GM12878 (cell line): ENCODE measurements at regions not wholly inside any gene's neighbourhood (a gene's known extent, or its start where the extent isn't known, plus 50 kb on each side); places are given as distances from the start of the nearest gene placed in this dataset.

Source experiments
- ATAC-seq: fragments of 200-7000 bp; cut with Tn5 transposase; 3 replicates; pipeline ENCODE4 v1.9.1; 2020; ENCODE audit warnings: mild to moderate bottlenecking, moderate library complexity
- BruUV-seq: library from RNA; stranded (reverse); fragments of 400-500 nt; replicated peaks from 2 replicates; lab custom pipeline; 2021; lab: Mats Ljungman, UMichigan
- CTCF ChIA-PET: fragments of 300-600 bp; sonication (Branson Sonifier 250); formaldehyde crosslinking; extraction: SDS; loops from one replicate; lab custom pipeline; 2021; ENCODE audit warnings: inconsistent platforms; lab: Yijun Ruan, JAX
- POLR2A ChIA-PET: fragments of 350-600 bp; formaldehyde crosslinking; extraction: SDS; loops from one replicate; lab custom pipeline; 2021; ENCODE audit warnings: inconsistent platforms; lab: Charles Lee
- RAD21 ChIA-PET: fragments of 300-600 bp; sonication (Branson Sonifier 250); formaldehyde crosslinking; loops from one replicate; lab custom pipeline; 2023; ENCODE audit warnings: antibody characterized with exemption; ENCODE audit not compliant: unreplicated experiment; lab: Charles Lee
- SMC1A ChIA-PET: fragments of 300-600 bp; sonication (Branson Sonifier 250); formaldehyde crosslinking; loops from one replicate; lab custom pipeline; 2023; ENCODE audit not compliant: unreplicated experiment, uncharacterized antibody; lab: Charles Lee
- DNase-seq: peaks from one replicate; pipeline ENCODE4 v3.0.0-alpha.2; 2011; ENCODE audit warnings: low read depth, low spot score
- FAIRE-seq: peaks from 3 replicates; lab custom pipeline; 2011; peaks lifted over from hg19 to GRCh38; lab: Jason Lieb, UNC
- H2AFZ ChIP-seq: 2 replicates; pipeline ENCODE4 v1.6.0; 2011; ENCODE audit warnings: low read depth, low read length, control low read depth; ENCODE audit not compliant: control insufficient read depth
- H3K27ac ChIP-seq: 2 replicates; pipeline ENCODE4 v1.5.1; 2011; ENCODE audit warnings: control low read depth; ENCODE audit not compliant: control insufficient read depth, insufficient read depth
- H3K27me3 ChIP-seq, 2 experiments: replicated peaks in 1 of 2; 2 replicates each; pipeline versions ENCODE4 v1.6.0 to v1.6.1; 2011; ENCODE audit warnings: low read length in 1 of 2; ENCODE audit not compliant: control insufficient read depth in 2 of 2, insufficient read depth in 2 of 2
- H3K36me3 ChIP-seq, 2 experiments: 2 replicates each; pipeline ENCODE4 v1.5.1; 2011; ENCODE audit warnings: low read length in 1 of 2; ENCODE audit not compliant: control insufficient read depth in 2 of 2, insufficient read depth in 2 of 2
- H3K4me1 ChIP-seq: 2 replicates; pipeline ENCODE4 v1.6.1; 2011; ENCODE audit warnings: mild to moderate bottlenecking, low read length, moderate library complexity, mixed read lengths; ENCODE audit not compliant: control insufficient read depth, insufficient read depth
- H3K4me2 ChIP-seq: 2 replicates; pipeline ENCODE4 v1.6.0; 2011; ENCODE audit warnings: control low read depth; ENCODE audit not compliant: control insufficient read depth, insufficient read depth
- H3K4me3 ChIP-seq: fragments of 200-600 bp; sonication (generic); 2 replicates; pipeline ENCODE4 v1.5.1; 2016
- H3K79me2 ChIP-seq: 2 replicates; pipeline ENCODE4 v1.6.0; 2011; ENCODE audit warnings: low read length; ENCODE audit not compliant: control insufficient read depth, insufficient read depth
- H3K9ac ChIP-seq: 2 replicates; pipeline ENCODE4 v1.8.0; 2011; ENCODE audit warnings: low read length, control low read depth, mixed read lengths; ENCODE audit not compliant: control insufficient read depth, insufficient read depth
- H3K9me3 ChIP-seq: replicated peaks from 3 replicates; pipeline ENCODE4 v1.5.1; 2011; ENCODE audit warnings: mild to moderate bottlenecking, low read length; ENCODE audit not compliant: control insufficient read depth, insufficient read depth
- H4K20me1 ChIP-seq: 2 replicates; pipeline ENCODE4 v1.6.0; 2011; ENCODE audit not compliant: control insufficient read depth, insufficient read depth
- ATF3 ChIP-seq: IDR thresholded peaks from 2 replicates; pipeline ENCODE4 v1.6.1; 2011; ENCODE audit warnings: low read depth, mild to moderate bottlenecking, low read length, moderate library complexity, borderline replicate concordance; ENCODE audit errors: extremely low read depth
- CHD2 ChIP-seq: IDR thresholded peaks from 2 replicates; pipeline ENCODE4 v1.6.1; 2011; ENCODE audit warnings: low read depth, low read length, improper control_type of control experiment, borderline replicate concordance
- CTCF ChIP-seq, 3 experiments: IDR thresholded peaks in 2 of 3; conservative IDR thresholded peaks in 1 of 3; 2 replicates each; pipeline ENCODE4 v1.5.1; 2011; ENCODE audit warnings: low read depth in 3 of 3, low read length in 3 of 3, mild to moderate bottlenecking in 3 of 3, control low read depth in 2 of 3, moderate library complexity in 2 of 3, inconsistent platforms in 1 of 3, mixed read lengths in 1 of 3; ENCODE audit not compliant: control insufficient read depth in 2 of 3, insufficient read depth in 1 of 3; ENCODE audit errors: extremely low read depth in 1 of 3
- DPF2 ChIP-seq: fragments of 450-650 bp; IDR thresholded peaks from 2 replicates; pipeline ENCODE4 v1.6.1; 2017; ENCODE audit warnings: mild to moderate bottlenecking
- GABPA ChIP-seq: IDR thresholded peaks from 2 replicates; pipeline ENCODE4 v1.6.1; 2014; ENCODE audit warnings: antibody characterized with exemption, low read depth, mild to moderate bottlenecking, inconsistent platforms
- IKZF1 ChIP-seq: fragments of 450-650 bp; conservative IDR thresholded peaks from 2 replicates; pipeline ENCODE4 v1.6.1; 2017; ENCODE audit warnings: antibody characterized with exemption, mild to moderate bottlenecking
- KLF5 ChIP-seq: fragments of 450-650 bp; IDR thresholded peaks from 2 replicates; pipeline ENCODE4 v1.6.1; 2014; ENCODE audit warnings: mild to moderate bottlenecking; ENCODE audit not compliant: partially characterized antibody
- MEF2B ChIP-seq: fragments of 450-650 bp; IDR thresholded peaks from 2 replicates; pipeline ENCODE4 v1.6.1; 2018; ENCODE audit warnings: mild to moderate bottlenecking, moderate library complexity; ENCODE audit not compliant: partially characterized antibody, poor library complexity, severe bottlenecking
- MXI1 ChIP-seq: fragments of 150-350 bp; IDR thresholded peaks from 2 replicates; pipeline ENCODE4 v1.6.1; 2011; ENCODE audit warnings: low read depth, mild to moderate bottlenecking, inconsistent platforms, low read length, improper control_type of control experiment
- MYC ChIP-seq: IDR thresholded peaks from 2 replicates; pipeline ENCODE4 v1.6.1; 2011; ENCODE audit warnings: mild to moderate bottlenecking, low read length, moderate library complexity, inconsistent platforms; ENCODE audit not compliant: insufficient read depth, insufficient replicate concordance, insufficient read length, severe bottlenecking
- NR2F1 ChIP-seq: fragments of 450-650 bp; conservative IDR thresholded peaks from 2 replicates; pipeline ENCODE4 v1.6.1; 2017; ENCODE audit warnings: mild to moderate bottlenecking
- NRF1 ChIP-seq: conservative IDR thresholded peaks from 2 replicates; pipeline ENCODE4 v1.6.1; 2011; ENCODE audit warnings: mild to moderate bottlenecking, low read depth, low read length, improper control_type of control experiment
- SIX5 ChIP-seq: IDR thresholded peaks from 2 replicates; pipeline ENCODE4 v1.6.1; 2011; ENCODE audit warnings: mild to moderate bottlenecking, low read depth, low read length, moderate library complexity; ENCODE audit not compliant: severe bottlenecking
- SRF ChIP-seq, 2 experiments: IDR thresholded peaks; 2 replicates each; pipeline ENCODE4 v1.6.1; 2011; ENCODE audit warnings: low read depth in 2 of 2, low read length in 2 of 2, mild to moderate bottlenecking in 1 of 2, moderate library complexity in 1 of 2
- ZBED1 ChIP-seq: IDR thresholded peaks from 2 replicates; pipeline ENCODE4 v1.6.1; 2016; ENCODE audit warnings: borderline replicate concordance
- ZBTB33 ChIP-seq: fragments of 450-650 bp; IDR thresholded peaks from 2 replicates; pipeline ENCODE4 v1.6.1; 2017; ENCODE audit warnings: mild to moderate bottlenecking
- ZNF274 ChIP-seq: IDR thresholded peaks from one replicate; pipeline ENCODE4 v1.8.0; 2011; ENCODE audit not compliant: insufficient read length, insufficient read depth
- WGBS: methylation state at CpG from one replicate; pipeline ENCODE4 v1.1.6; 2016; ENCODE audit warnings: low lambda C conversion rate; ENCODE audit not compliant: insufficient replicate concordance, insufficient coverage; ENCODE audit errors: missing lambda C conversion rate; 5-methylcytosine and 5-hydroxymethylcytosine counted together
- in situ Hi-C: fragments of 300-500 bp; cut with MboI; formaldehyde crosslinking; loops from 9 replicates; pipeline ENCODE4 v1.14.3; 2018; ENCODE audit warnings: mixed read lengths
- intact Hi-C: fragments of 100-400 bp; cut with micrococcal nuclease; formaldehyde crosslinking; loops from one replicate; pipeline ENCODE4 v1.14.2; 2022; ENCODE audit not compliant: unreplicated experiment

- no peak overlapping the region for H2AFZ ChIP-seq
- in situ Hi-C loops, result no loop called here
- ChIA-PET CTCF (interaction anchor here (0.7 to 1.3 kb wide), 2 partner anchors 11 to 63 kb away, joined by 3 read pairs; no protein-coding TSS in a partner anchor), POLR2A (no interaction called here), SMC1A (no interaction called here), RAD21 (no interaction called here)
- no peak overlapping the region for H3K4me3 ChIP-seq
- intact Hi-C loops, result no loop called here
- peaks cover 1% of the 10 kb centered on the region; the same call in 1 of the 3 replicates for H3K9me3 ChIP-seq
- H3K4me2 ChIP-seq, result no peak overlapping the region
- H3K9ac ChIP-seq, result no peak overlapping the region
- H3K79me2 ChIP-seq, result no peaks in the 10 kb centered on the region
- peaks cover 1 to 11% of the 10 kb centered on the region in 2 experiments; a peak in 3 of 4 replicates for H3K27me3 ChIP-seq
- WGBS, result 71% methylated on average over 15 of the region's 15 CpGs
- no peaks in the 10 kb centered on the region for H3K4me1 ChIP-seq
- H3K27ac ChIP-seq, result no peak overlapping the region
- no peaks in the 10 kb centered on the region for H3K36me3 ChIP-seq
- no peak for ATAC-seq
- DNase-seq, result no peak
- TF ChIP-seq CTCF (IDR thresholded peaks at IDR 0.05 in 2 of 3, conservative IDR thresholded peaks at IDR 0.05 in 1 of 3; ENCODE audit: control insufficient read depth in 2 of 3, extremely low read depth in 1 of 3, insufficient read depth in 1 of 3, low read depth in 3 of 3, low read length in 3 of 3) (no peak), ZNF274 (no peak), ZBTB33 (no peak), MEF2B (no peak), NRF1 (no peak), KLF5 (no peak), MXI1 (no peak), ZBED1 (no peak), ATF3 (no peak), SRF (IDR thresholded peaks at IDR 0.05; ENCODE audit: low read depth in 2 of 2, low read length in 2 of 2) (no peak), SIX5 (no peak), NR2F1 (no peak), GABPA (no peak), IKZF1 (no peak), MYC (no peak), CHD2 (no peak), DPF2 (no peak)
- BruUV-seq, result no TSS peak
- no peak for FAIRE-seq
- H4K20me1 ChIP-seq, result no peaks in the 10 kb centered on the region
Measured at GRCh38 chr9:96031916-96032534, 156.5 kb downstream of the ERCC6L2 start.
